HEK293 (cell line): ENCODE measurements at regions not wholly inside any gene's neighbourhood (a gene's known extent, or its start where the extent isn't known, plus 50 kb on each side); places are given as distances from the start of the nearest gene placed in this dataset.

Source experiments
- KLF10 ChIP-seq: fragments of 450-650 bp; IDR thresholded peaks from 2 replicates; pipeline ENCODE4 v1.5.1; 2018; ENCODE audit warnings: missing biosample characterization, mild to moderate bottlenecking, missing genetic modification characterization
- PRDM1 ChIP-seq: fragments of 450-650 bp; formaldehyde crosslinking; IDR thresholded peaks from 2 replicates; pipeline ENCODE4; 2016; ENCODE audit warnings: missing biosample characterization, missing genetic modification characterization
- ZBTB7A ChIP-seq: fragments of 450-650 bp; formaldehyde crosslinking; IDR thresholded peaks from 2 replicates; pipeline ENCODE4 v1.5.1; 2016; ENCODE audit warnings: low read depth, missing biosample characterization, missing genetic modification characterization
- ZNF121 ChIP-seq: fragments of 450-650 bp; formaldehyde crosslinking; IDR thresholded peaks from 2 replicates; pipeline ENCODE4 v1.5.1; 2016; ENCODE audit warnings: missing biosample characterization, missing genetic modification characterization
- ZNF670 ChIP-seq: fragments of 450-650 bp; formaldehyde crosslinking; IDR thresholded peaks from 2 replicates; pipeline ENCODE4 v1.5.1; 2016; ENCODE audit warnings: missing biosample characterization, missing genetic modification characterization, low read depth
- ZNF792 ChIP-seq: fragments of 450-650 bp; formaldehyde crosslinking; IDR thresholded peaks from 2 replicates; pipeline ENCODE4 v1.5.1; 2016; ENCODE audit warnings: missing biosample characterization, missing genetic modification characterization
- TF ChIP-seq, protein P1 (sequence below): fragments of 450-650 bp; IDR thresholded peaks from 2 replicates; pipeline ENCODE4 v1.5.1; 2018; ENCODE audit warnings: missing biosample characterization, missing genetic modification characterization
- TF ChIP-seq, protein P2 (sequence below): fragments of 450-650 bp; formaldehyde crosslinking; IDR thresholded peaks from 2 replicates; pipeline ENCODE4 v1.5.1; 2016; ENCODE audit warnings: missing biosample characterization, missing genetic modification characterization

DNA sequence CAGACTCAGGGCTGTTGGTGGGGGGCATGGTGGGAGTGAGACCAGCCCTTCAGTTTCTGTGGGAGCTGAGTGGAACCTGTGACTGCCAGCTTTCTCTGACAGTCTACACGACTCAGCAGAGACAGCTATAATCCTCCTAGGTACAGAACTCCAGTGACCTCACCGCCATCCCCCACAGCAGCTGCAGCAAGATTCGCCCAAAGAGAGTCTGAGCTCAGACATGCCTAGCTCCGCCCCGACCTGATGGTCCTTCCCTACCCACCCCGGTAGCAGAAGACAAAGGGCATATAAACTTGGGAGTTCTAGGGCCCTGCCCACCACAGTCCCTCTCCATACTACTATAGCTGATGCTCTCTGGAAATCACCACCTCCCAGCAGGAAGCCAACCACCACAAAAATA, 500.1 kb downstream of the ETV1 start:
- TF ChIP-seq ZNF792 (tag by site-specific recombination) (no peak), KLF10 (tag by site-specific recombination) (no peak), PRDM1 (tag by site-specific recombination) (no peak), ZNF670 (tag by site-specific recombination) (no peak), ZBTB7A (tag by site-specific recombination) (no peak), ZNF121 (tag by site-specific recombination) (no peak)
- TF ChIP-seq, protein P1, sequence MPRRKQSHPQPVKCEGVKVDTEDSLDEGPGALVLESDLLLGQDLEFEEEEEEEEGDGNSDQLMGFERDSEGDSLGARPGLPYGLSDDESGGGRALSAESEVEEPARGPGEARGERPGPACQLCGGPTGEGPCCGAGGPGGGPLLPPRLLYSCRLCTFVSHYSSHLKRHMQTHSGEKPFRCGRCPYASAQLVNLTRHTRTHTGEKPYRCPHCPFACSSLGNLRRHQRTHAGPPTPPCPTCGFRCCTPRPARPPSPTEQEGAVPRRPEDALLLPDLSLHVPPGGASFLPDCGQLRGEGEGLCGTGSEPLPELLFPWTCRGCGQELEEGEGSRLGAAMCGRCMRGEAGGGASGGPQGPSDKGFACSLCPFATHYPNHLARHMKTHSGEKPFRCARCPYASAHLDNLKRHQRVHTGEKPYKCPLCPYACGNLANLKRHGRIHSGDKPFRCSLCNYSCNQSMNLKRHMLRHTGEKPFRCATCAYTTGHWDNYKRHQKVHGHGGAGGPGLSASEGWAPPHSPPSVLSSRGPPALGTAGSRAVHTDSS (tag by site-specific recombination): no peak
- TF ChIP-seq, protein P2, sequence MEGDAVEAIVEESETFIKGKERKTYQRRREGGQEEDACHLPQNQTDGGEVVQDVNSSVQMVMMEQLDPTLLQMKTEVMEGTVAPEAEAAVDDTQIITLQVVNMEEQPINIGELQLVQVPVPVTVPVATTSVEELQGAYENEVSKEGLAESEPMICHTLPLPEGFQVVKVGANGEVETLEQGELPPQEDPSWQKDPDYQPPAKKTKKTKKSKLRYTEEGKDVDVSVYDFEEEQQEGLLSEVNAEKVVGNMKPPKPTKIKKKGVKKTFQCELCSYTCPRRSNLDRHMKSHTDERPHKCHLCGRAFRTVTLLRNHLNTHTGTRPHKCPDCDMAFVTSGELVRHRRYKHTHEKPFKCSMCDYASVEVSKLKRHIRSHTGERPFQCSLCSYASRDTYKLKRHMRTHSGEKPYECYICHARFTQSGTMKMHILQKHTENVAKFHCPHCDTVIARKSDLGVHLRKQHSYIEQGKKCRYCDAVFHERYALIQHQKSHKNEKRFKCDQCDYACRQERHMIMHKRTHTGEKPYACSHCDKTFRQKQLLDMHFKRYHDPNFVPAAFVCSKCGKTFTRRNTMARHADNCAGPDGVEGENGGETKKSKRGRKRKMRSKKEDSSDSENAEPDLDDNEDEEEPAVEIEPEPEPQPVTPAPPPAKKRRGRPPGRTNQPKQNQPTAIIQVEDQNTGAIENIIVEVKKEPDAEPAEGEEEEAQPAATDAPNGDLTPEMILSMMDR (tag by site-specific recombination): no peak
